ENCODE measurements at regions not wholly inside any gene's neighbourhood (a gene's known extent, or its start where the extent isn't known, plus 50 kb on each side); places are given as distances from the start of the nearest gene placed in this dataset.

DNA sequence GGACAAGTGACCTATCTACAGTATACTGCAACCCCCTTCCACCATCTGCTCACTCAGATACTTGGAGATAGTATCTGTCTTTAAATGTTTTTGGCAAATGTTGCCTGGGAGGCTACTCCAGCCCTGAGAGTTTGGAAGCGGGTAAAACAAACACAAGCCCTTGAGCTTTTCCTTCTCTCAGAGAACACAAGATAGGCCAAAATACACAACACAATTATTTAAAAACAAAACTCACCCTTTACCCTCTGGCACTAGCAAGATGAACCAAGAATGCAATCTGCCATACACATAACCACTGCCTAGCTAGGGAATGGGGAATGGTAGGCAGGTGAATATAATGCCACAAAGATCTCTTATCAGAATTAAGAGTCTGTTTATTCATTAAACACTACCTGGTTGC lies 324.7 kb upstream of the FAM47C start:
- no peak overlapping the region for H3K4me2 ChIP-seq (ENCODE audit: low read length)
- no peaks in the 10 kb centered on the region for H3K9me2 ChIP-seq (ENCODE audit: insufficient read depth, low read length)
- TF ChIP-seq MXI1 (conservative IDR thresholded peaks at IDR 0.05; ENCODE audit: poor library complexity, severe bottlenecking) = no peak
- H3K4me3 ChIP-seq (ENCODE audit: low read length) = no peak overlapping the region
- no peaks in the 10 kb centered on the region for H4K20me1 ChIP-seq (ENCODE audit: insufficient read depth)
- no peak overlapping the region for H3K9ac ChIP-seq (ENCODE audit: low read length)
- no peaks in the 10 kb centered on the region for H3K36me3 ChIP-seq (ENCODE audit: insufficient read depth, low read length)
- H3K9me3 ChIP-seq (ENCODE audit: low read length) = no peaks in the 10 kb centered on the region
- H3K27me3 ChIP-seq (ENCODE audit: insufficient read depth, low read depth, low read length) = no peaks in the 10 kb centered on the region
- no peaks in the 10 kb centered on the region for H3K79me2 ChIP-seq (replicated peaks; ENCODE audit: insufficient read depth, low read length)
- no peak overlapping the region for H2AFZ ChIP-seq (ENCODE audit: low read depth, low read length)
- H3F3A ChIP-seq (ENCODE audit: insufficient read depth, low read length, poor library complexity, severe bottlenecking) = no peaks in the 10 kb centered on the region
- no peak overlapping the region for H3K27ac ChIP-seq (ENCODE audit: low read length)

DNA sequence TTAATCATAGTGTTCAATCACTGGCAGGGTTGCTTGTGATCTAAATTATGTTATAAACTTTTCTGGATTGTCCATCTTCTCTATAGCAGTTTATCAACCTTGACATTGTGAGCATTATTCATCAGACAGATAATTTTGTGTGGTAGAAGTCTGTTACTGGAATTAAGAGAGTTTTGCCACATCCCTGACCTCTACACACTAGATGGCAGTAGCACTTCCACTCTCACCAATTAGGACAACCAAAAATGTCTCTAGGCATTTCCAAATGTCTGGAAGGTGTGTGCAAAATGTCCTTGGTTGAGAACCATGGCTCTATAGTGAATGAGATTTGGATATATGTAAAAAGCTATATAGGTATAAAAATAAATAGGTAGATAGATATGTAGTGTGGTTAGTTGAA lies 324.1 kb upstream of the FAM47C start:
- Histone ChIP-seq H3K4me3 (ENCODE audit: low read length) (no peak overlapping the region), H3K27ac (ENCODE audit: low read length) (no peak overlapping the region), H3K36me3 (ENCODE audit: insufficient read depth, low read length) (no peaks in the 10 kb centered on the region), H3K9ac (ENCODE audit: low read length) (no peak overlapping the region), H3K79me2 (replicated peaks; ENCODE audit: insufficient read depth, low read length) (no peaks in the 10 kb centered on the region), H4K20me1 (ENCODE audit: insufficient read depth) (no peaks in the 10 kb centered on the region), H3K9me2 (ENCODE audit: insufficient read depth, low read length) (no peaks in the 10 kb centered on the region), H3K27me3 (ENCODE audit: insufficient read depth, low read depth, low read length) (no peaks in the 10 kb centered on the region), H2AFZ (ENCODE audit: low read depth, low read length) (no peak overlapping the region), H3K9me3 (ENCODE audit: low read length) (no peaks in the 10 kb centered on the region), H3K4me2 (ENCODE audit: low read length) (no peak overlapping the region), H3F3A (ENCODE audit: insufficient read depth, low read length, poor library complexity, severe bottlenecking) (no peaks in the 10 kb centered on the region)
- TF ChIP-seq MXI1 (conservative IDR thresholded peaks at IDR 0.05; ENCODE audit: poor library complexity, severe bottlenecking) (no peak), POLR2AphosphoS5 (IDR thresholded peaks at IDR 0.05) (no peak), EZH2 (IDR thresholded peaks at IDR 0.05; ENCODE audit: borderline replicate concordance, insufficient read depth, low read length, poor library complexity, severe bottlenecking) (no peak), TAF1 (IDR thresholded peaks at IDR 0.05; ENCODE audit: low read depth) (no peak), SMC3 (conservative IDR thresholded peaks at IDR 0.05; ENCODE audit: poor library complexity) (no peak)
- TF ChIP-seq, protein P1, sequence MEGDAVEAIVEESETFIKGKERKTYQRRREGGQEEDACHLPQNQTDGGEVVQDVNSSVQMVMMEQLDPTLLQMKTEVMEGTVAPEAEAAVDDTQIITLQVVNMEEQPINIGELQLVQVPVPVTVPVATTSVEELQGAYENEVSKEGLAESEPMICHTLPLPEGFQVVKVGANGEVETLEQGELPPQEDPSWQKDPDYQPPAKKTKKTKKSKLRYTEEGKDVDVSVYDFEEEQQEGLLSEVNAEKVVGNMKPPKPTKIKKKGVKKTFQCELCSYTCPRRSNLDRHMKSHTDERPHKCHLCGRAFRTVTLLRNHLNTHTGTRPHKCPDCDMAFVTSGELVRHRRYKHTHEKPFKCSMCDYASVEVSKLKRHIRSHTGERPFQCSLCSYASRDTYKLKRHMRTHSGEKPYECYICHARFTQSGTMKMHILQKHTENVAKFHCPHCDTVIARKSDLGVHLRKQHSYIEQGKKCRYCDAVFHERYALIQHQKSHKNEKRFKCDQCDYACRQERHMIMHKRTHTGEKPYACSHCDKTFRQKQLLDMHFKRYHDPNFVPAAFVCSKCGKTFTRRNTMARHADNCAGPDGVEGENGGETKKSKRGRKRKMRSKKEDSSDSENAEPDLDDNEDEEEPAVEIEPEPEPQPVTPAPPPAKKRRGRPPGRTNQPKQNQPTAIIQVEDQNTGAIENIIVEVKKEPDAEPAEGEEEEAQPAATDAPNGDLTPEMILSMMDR (IDR thresholded peaks at IDR 0.05; ENCODE audit: poor library complexity, severe bottlenecking) = no peak
- TF ChIP-seq, protein P2, sequence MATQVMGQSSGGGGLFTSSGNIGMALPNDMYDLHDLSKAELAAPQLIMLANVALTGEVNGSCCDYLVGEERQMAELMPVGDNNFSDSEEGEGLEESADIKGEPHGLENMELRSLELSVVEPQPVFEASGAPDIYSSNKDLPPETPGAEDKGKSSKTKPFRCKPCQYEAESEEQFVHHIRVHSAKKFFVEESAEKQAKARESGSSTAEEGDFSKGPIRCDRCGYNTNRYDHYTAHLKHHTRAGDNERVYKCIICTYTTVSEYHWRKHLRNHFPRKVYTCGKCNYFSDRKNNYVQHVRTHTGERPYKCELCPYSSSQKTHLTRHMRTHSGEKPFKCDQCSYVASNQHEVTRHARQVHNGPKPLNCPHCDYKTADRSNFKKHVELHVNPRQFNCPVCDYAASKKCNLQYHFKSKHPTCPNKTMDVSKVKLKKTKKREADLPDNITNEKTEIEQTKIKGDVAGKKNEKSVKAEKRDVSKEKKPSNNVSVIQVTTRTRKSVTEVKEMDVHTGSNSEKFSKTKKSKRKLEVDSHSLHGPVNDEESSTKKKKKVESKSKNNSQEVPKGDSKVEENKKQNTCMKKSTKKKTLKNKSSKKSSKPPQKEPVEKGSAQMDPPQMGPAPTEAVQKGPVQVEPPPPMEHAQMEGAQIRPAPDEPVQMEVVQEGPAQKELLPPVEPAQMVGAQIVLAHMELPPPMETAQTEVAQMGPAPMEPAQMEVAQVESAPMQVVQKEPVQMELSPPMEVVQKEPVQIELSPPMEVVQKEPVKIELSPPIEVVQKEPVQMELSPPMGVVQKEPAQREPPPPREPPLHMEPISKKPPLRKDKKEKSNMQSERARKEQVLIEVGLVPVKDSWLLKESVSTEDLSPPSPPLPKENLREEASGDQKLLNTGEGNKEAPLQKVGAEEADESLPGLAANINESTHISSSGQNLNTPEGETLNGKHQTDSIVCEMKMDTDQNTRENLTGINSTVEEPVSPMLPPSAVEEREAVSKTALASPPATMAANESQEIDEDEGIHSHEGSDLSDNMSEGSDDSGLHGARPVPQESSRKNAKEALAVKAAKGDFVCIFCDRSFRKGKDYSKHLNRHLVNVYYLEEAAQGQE (IDR thresholded peaks at IDR 0.05; ENCODE audit: borderline replicate concordance) = no peak

DNA sequence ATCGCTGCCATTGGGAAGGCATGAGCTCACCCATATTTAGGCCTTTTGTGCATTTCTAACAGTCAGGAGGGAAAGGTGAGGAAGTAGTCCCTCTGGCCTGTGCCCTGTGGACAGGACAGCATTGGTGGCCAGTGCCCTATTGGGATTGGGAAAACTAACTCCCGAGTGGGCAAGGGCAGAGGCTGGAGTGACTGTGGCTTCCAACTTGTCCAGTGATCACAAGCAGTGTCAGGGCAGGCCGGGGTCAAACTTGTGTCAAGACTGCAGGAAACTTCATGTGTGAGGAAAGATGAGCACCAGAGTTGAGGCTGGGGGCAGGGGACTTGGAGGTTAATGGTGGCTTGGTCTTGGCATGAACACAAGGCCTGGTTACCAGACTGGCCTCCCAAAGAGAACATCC lies 286.2 kb upstream of the FAM47C start:
- TF ChIP-seq POLR2AphosphoS5 (IDR thresholded peaks at IDR 0.05) (no peak), RAD21 (conservative IDR thresholded peaks at IDR 0.05) (no peak)
- TF ChIP-seq, protein P1 (IDR thresholded peaks at IDR 0.05; ENCODE audit: poor library complexity, severe bottlenecking) = no peak
- Histone ChIP-seq H3K9ac (ENCODE audit: low read length) (no peak overlapping the region), H3K27ac (ENCODE audit: low read length) (no peak overlapping the region), H3K9me2 (ENCODE audit: insufficient read depth, low read length) (no peaks in the 10 kb centered on the region), H4K20me1 (ENCODE audit: insufficient read depth) (no peaks in the 10 kb centered on the region), H2AFZ (ENCODE audit: low read depth, low read length) (no peak overlapping the region), H3K27me3 (ENCODE audit: insufficient read depth, low read depth, low read length) (no peaks in the 10 kb centered on the region), H3K9me3 (ENCODE audit: low read length) (no peaks in the 10 kb centered on the region), H3F3A (ENCODE audit: insufficient read depth, low read length, poor library complexity, severe bottlenecking) (no peaks in the 10 kb centered on the region), H3K36me3 (ENCODE audit: insufficient read depth, low read length) (no peaks in the 10 kb centered on the region), H3K4me3 (ENCODE audit: low read length) (no peak overlapping the region), H3K4me2 (ENCODE audit: low read length) (no peak overlapping the region), H3K79me2 (replicated peaks; ENCODE audit: insufficient read depth, low read length) (no peaks in the 10 kb centered on the region)
